Small intestine (tissue), 7 donors: ENCODE measurements at regions not wholly inside any gene's neighbourhood (a gene's known extent, or its start where the extent isn't known, plus 50 kb on each side); places are given as distances from the start of the nearest gene placed in this dataset.

ENCODE experiments used
- DNase-seq, 2 donors: peaks; one replicate each; pipeline versions ENCODE4 v3.0.0 to v3.0.0-alpha.2; 2013
- FAIRE-seq: peaks from 2 replicates; lab custom pipeline; 2012; peaks lifted over from hg19 to GRCh38; lab: Jason Lieb, UNC
- H3K27ac ChIP-seq, 3 donors: one replicate each; pipeline ENCODE4 v1.5.1; 2013; ENCODE audit warnings: low read length in 2 of 3, mild to moderate bottlenecking in 2 of 3, control low read depth in 1 of 3, inconsistent platforms in 1 of 3, low read depth in 1 of 3, moderate library complexity in 1 of 3
- H3K27me3 ChIP-seq, 3 donors: one replicate each; pipeline ENCODE4 v1.6.1; 2013; ENCODE audit warnings: low read length in 3 of 3, inconsistent platforms in 1 of 3; ENCODE audit not compliant: control insufficient read depth in 3 of 3, insufficient read depth in 3 of 3
- H3K36me3 ChIP-seq, 3 donors: one replicate each; pipeline ENCODE4 v1.6.1; 2013; ENCODE audit warnings: low read length in 3 of 3, inconsistent platforms in 1 of 3, low read depth in 1 of 3, mild to moderate bottlenecking in 1 of 3, moderate library complexity in 1 of 3; ENCODE audit not compliant: control insufficient read depth in 3 of 3, insufficient read depth in 2 of 3
- H3K4me1 ChIP-seq, 3 donors: one replicate each; pipeline ENCODE4 v1.6.1; 2013; ENCODE audit warnings: low read length in 2 of 3, inconsistent platforms in 1 of 3, low read depth in 1 of 3, mild to moderate bottlenecking in 1 of 3, moderate library complexity in 1 of 3; ENCODE audit not compliant: control insufficient read depth in 3 of 3, insufficient read depth in 2 of 3
- H3K4me3 ChIP-seq, 3 donors: one replicate each; pipeline ENCODE4 v1.5.1; 2013; ENCODE audit warnings: low read length in 3 of 3, control low read depth in 1 of 3, inconsistent platforms in 1 of 3, low read depth in 1 of 3, mild to moderate bottlenecking in 1 of 3, moderate library complexity in 1 of 3
- H3K9me3 ChIP-seq, 2 donors: one replicate each; pipeline ENCODE4 v1.6.1; 2013; ENCODE audit warnings: low read depth in 1 of 2, low read length in 1 of 2; ENCODE audit not compliant: control insufficient read depth in 2 of 2, insufficient read depth in 1 of 2
- WGBS, 3 donors: extraction: QIAGEN DNeasy Blood & Tissue Kit; methylation state at CpG; one replicate each; pipeline ENCODE4 v1.1.7; 2013; 5-methylcytosine and 5-hydroxymethylcytosine counted together
- donor health status: healthy with polysubstance abuse.
- donor health status: control.
- donor health status: control.
- donor health status: Bipolar disorder and iron deficiency.
- donor health status: healthy.

DNA sequence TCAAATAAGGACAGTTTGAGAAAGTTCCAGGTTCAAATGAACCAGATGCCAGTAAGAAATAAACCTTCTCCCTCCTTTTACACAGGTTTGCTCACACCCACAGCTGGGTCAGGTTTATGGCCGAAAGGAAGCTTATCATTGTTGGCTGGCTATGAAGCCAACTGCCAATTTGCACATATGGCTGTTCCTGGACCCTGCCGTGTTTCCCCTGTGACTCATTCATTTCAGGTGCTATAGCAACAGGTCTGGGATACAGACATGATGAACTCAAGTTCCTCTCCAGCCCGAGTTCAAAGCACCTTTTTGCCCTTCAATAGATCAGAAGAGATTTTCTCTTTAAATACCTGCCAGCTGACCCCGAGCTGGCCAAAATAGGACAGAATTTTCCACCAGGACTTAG, 134.4 kb upstream of the SMYD2 start:
- FAIRE-seq = no peak
- Histone ChIP-seq H3K36me3 (no peaks in the 10 kb centered on the region), H3K9me3 (no peaks in the 10 kb centered on the region), H3K27ac (no peak overlapping the region), H3K4me1 (no peaks in the 10 kb centered on the region), H3K4me3 (no peak overlapping the region), H3K27me3 (no peaks in the 10 kb centered on the region)
- 12 to 44% (median 20%) methylated on average over 4 of the region's 4 CpGs for WGBS, 3 donors
- peak; percentile 69 to 78 for DNase-seq

- no peaks in the 10 kb centered on the region for H3K36me3 ChIP-seq
- DNase-seq = no peak
- H3K9me3 ChIP-seq = no peaks in the 10 kb centered on the region
- no peak overlapping the region for H3K27ac ChIP-seq
- no peaks in the 10 kb centered on the region for H3K27me3 ChIP-seq
- no peak overlapping the region for H3K4me3 ChIP-seq
- 44 to 56% (median 51%) methylated on average over 6 of the region's 6 CpGs for WGBS, 3 donors
- no peaks in the 10 kb centered on the region for H3K4me1 ChIP-seq
- no peak for FAIRE-seq
Measured at GRCh38 chr1:214154596-214155292, 126.2 kb upstream of the SMYD2 start.

DNA sequence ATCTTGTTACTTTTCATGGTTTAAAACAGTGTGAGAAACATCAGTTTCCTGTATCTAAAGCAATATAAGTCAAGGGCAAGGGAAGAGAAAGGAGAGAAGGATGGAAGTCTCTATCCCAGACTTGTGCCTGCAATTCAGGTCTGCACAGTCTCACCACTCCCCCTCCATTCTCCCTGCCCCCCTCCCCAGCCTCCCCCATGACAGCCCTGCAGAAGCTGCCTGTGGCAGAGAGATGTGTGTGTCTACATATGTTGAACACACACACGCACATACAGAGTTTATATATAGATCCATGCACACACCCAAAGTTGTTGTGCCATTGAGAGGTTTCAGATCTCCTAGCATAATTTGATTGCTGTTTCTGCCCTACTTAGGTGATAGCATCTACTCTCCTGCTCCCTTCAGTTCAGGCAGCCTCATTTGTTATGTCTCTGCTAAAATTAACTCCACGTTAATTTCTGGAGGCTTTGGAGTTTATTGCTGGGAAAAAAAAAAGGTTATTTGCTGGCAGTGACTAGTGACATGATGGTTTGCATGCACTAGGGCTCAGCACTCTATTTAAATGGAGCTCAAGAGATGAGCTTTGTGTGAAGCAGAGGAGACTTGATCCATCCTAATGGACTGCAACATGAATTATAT, 124.9 kb upstream of the SMYD2 start:
- H3K4me1 ChIP-seq = peaks cover 0 to under 1% (median 0%) of the 10 kb centered on the region in 3 donors
- no peaks in the 10 kb centered on the region for H3K27me3 ChIP-seq
- no peaks in the 10 kb centered on the region for H3K36me3 ChIP-seq
- FAIRE-seq = no peak
- no peak overlapping the region for H3K27ac ChIP-seq
- no peak for DNase-seq
- WGBS, 3 donors = 55 to 64% (median 64%) methylated on average over 2 of the region's 2 CpGs
- no peaks in the 10 kb centered on the region for H3K9me3 ChIP-seq
- H3K4me3 ChIP-seq = no peak overlapping the region

DNA sequence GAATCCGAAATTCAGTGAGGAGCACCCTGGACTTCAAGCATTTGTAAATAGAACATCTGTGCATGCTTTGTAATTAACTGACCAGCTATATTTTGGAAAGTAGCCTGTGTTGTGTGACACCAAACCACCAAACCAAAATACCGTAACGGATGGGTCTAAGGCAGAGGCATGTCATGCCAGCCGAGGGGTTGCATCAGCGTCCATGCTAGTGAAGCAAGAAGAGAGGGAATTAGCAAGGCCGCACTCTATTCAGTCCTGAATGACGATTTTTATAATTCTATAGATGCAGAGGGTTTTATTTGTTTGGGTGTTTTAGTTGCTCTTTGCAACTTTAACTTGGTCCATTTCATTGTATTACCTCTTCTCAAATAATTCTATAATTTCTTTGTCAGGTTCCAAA, 116.8 kb upstream of the SMYD2 start:
- Histone ChIP-seq H3K9me3 (no peaks in the 10 kb centered on the region), H3K4me3 (no peak overlapping the region), H3K27ac (no peak overlapping the region), H3K36me3 (no peaks in the 10 kb centered on the region), H3K4me1 (peaks cover 0 to 4% (median 0%) of the 10 kb centered on the region in 3 donors), H3K27me3 (peaks cover 0 to 2% (median 0%) of the 10 kb centered on the region in 3 donors)
- FAIRE-seq (no peak), DNase-seq (no peak)
- WGBS, 3 donors = 74 to 87% (median 82%) methylated on average over 7 of the region's 7 CpGs

- Histone ChIP-seq H3K9me3 (no peaks in the 10 kb centered on the region), H3K4me3 (no peak overlapping the region), H3K4me1 (peaks cover 0 to 4% (median 0%) of the 10 kb centered on the region in 3 donors), H3K27ac (no peak overlapping the region), H3K36me3 (no peaks in the 10 kb centered on the region), H3K27me3 (peaks cover 0 to 2% (median 0%) of the 10 kb centered on the region in 3 donors)
- 47 to 55% (median 47%) methylated on average over 5 of the region's 5 CpGs for WGBS, 3 donors
- no peak for DNase-seq
- no peak for FAIRE-seq
Measured at GRCh38 chr1:214165850-214166374, 115.0 kb upstream of the SMYD2 start.

DNA sequence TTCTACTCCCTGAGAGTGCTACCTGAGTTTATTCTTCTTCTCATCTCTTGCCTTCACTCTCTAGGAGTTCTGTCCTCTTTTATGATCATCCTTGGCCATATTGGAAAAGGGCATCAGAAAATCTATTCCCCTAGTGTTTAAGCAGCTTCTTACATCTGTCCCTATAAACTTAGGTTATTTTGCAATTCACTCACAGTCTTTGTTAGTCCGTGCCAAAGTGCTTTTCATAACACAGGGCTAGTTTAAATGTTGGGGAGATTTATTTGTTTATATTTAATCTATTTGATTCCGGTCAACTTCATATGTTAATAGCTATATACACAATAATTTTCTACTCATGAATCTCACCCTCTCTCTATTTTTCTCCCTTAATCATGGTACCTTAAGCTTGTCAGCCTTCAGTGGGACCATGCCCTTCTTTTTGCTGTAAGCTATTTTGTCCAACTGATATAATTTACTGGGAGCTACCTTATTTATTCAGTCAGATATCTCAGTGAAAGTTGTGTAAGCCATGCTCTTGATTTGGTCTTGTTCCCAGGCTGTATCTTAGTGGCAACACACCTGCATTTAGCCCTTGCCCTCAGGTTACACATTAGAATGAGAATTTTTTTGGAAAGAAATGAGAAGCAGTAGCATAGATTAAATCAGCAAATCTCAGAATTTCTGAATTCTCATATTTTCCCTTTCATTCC, 106.3 kb upstream of the SMYD2 start:
- Histone ChIP-seq H3K4me3 (no peak overlapping the region), H3K9me3 (no peaks in the 10 kb centered on the region), H3K27ac (no peak overlapping the region), H3K4me1 (no peaks in the 10 kb centered on the region), H3K27me3 (peaks cover 0 to 2% (median 0%) of the 10 kb centered on the region in 3 donors), H3K36me3 (no peaks in the 10 kb centered on the region)
- no peak for FAIRE-seq
- DNase-seq = no peak
- WGBS, 3 donors = 20 to 25% (median 24%) methylated on average over 2 of the region's 2 CpGs

GRCh38 chr1:214178102-214178501, 102.9 kb upstream of the SMYD2 start:
- peaks cover 0 to 3% of the 10 kb centered on the region in 2 donors for H3K9me3 ChIP-seq
- H3K4me1 ChIP-seq = no peaks in the 10 kb centered on the region
- FAIRE-seq (no peak), DNase-seq (no peak)
- H3K27me3 ChIP-seq = peaks cover 0 to 2% (median 0%) of the 10 kb centered on the region in 3 donors
- no peak overlapping the region for H3K4me3 ChIP-seq
- WGBS, 3 donors = 84 to 94% (median 93%) methylated on average over 2 of the region's 2 CpGs
- H3K27ac ChIP-seq = no peak overlapping the region
- H3K36me3 ChIP-seq = no peaks in the 10 kb centered on the region

- Histone ChIP-seq H3K27ac (no peak overlapping the region), H3K9me3 (peaks cover 0 to 3% of the 10 kb centered on the region in 2 donors), H3K4me1 (peaks cover 0 to 3% (median 0%) of the 10 kb centered on the region in 3 donors), H3K27me3 (peaks cover 0 to 38% (median 19%) of the 10 kb centered on the region in 3 donors), H3K36me3 (no peaks in the 10 kb centered on the region), H3K4me3 (no peak overlapping the region)
- DNase-seq (no peak), FAIRE-seq (no peak)
- 46 to 61% (median 46%) methylated on average over 2 of the region's 2 CpGs for WGBS, 3 donors
Measured at GRCh38 chr1:214184992-214185391, 96.0 kb upstream of the SMYD2 start.
